NCI-H226 (cell line): ENCODE measurements at regions not wholly inside any gene's neighbourhood (a gene's known extent, or its start where the extent isn't known, plus 50 kb on each side); places are given as distances from the start of the nearest gene placed in this dataset.

Experiments
- DNase-seq: peaks from one replicate; pipeline ENCODE4 v3.0.0-alpha.2; 2015

GRCh38 chr2:137729305-137729704, 235.0 kb upstream of the HNMT start:
- DNase-seq: no peak

DNA sequence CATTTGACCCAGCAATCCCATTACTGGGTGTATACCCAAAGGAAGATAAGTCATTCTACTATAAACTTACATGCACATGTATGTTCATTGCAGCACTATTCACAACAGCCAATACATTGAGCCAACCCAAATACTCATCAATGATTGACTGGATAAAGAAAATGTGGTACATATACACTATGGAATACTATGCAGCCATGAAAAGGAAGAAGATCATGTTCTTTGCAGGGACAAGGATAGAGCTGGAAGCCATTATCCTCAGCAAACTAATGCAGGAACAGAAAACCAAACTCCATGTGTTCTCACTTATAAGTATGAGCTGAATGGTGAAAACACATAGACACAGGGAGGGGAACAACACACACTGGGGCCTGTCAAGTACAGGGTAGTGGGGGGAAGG, 226.7 kb upstream of the HNMT start:
- no peak for DNase-seq

DNA sequence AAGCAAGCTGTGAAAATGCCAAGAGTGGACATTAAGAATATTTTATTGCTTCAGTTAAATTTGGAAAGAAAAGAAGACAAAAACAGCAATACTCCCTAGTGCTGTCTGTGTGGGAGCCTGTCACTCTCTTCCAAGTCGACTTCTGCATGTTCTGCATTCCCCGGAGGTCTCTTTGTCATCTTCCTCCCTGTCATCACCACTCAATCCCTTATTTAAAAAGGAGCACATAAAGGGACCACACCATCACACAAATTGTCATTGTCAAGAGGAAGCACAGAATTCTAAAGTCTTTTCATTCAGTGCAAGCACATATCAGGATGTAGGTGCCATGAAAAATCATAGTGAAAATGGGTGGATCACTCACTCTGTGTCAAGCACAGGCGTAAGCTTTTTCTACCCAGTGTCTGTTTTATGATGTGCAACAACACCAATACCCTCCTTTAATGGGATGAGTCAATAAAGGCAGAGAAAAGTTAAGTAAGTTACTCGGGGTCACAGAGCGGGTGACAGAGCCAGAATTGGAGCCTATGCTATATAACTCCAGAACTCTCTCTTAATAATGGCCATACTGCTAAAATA, 222.4 kb upstream of the HNMT start:
- no peak for DNase-seq

DNA sequence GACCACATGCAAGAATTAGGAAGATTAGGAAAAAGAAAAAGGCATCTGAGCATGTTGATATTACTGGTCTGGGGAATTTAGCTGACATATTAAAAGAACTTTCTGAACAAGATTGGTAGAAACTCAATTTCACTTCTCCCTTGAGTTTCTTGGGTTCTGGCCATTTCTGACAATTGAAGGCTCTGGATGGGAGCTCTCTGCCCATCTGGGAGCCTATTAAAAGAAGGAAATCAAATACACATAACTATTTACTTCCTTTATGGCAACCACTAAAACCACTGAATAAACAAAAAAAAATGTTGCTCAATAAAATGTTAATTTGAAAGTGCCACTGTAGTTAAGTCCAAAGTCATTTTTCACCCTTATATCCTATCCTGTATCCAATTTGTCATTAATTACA, 216.8 kb upstream of the HNMT start:
- DNase-seq: no peak

DNA sequence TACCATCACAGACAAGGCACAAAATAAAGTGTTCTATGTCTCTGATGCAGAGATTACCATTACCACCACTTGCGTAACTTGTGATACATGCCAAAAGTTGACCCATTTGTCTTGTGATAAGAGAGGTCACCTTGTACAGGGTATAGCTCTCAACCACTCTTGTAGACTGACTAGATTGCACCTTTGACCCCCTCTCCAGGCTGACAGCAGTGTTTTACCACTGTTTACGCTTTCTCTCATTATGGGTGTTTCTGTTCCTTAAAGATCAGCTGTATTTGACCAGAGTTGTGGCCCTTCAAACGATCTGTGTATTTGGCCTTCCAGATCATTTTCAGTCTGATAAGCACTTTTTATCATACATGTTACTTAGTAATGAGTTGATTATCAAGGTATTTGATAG, 215.7 kb upstream of the HNMT start:
- no peak for DNase-seq

GRCh38 chr2:137764646-137765045, 199.6 kb upstream of the HNMT start:
- DNase-seq: no peak

DNA sequence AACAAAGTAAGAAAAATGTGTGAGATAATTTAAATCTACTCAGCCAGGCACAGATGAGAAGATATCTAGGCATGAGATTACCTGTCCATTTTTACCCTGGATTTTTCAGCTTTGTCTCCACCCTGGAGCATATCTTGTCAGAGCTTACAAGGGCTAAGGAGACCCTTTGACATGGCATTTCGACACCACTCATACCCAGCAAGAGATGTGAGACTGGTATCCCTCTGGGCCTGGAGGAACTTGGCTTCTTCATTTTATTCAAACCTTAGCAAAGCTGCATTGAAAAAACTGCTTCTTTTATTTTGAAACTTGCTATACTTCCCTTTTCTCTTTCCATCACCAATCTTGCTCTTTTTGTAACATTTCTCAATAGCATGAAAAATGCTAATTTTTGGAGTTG, 194.9 kb upstream of the HNMT start:
- DNase-seq: no peak

- no peak for DNase-seq
Observed at GRCh38 chr2:137770166-137770565, 194.1 kb upstream of the HNMT start.

GRCh38 chr2:137771064-137771463, 193.2 kb upstream of the HNMT start:
- no peak for DNase-seq

GRCh38 chr2:137772451-137772850, 191.8 kb upstream of the HNMT start:
- DNase-seq: no peak

DNA sequence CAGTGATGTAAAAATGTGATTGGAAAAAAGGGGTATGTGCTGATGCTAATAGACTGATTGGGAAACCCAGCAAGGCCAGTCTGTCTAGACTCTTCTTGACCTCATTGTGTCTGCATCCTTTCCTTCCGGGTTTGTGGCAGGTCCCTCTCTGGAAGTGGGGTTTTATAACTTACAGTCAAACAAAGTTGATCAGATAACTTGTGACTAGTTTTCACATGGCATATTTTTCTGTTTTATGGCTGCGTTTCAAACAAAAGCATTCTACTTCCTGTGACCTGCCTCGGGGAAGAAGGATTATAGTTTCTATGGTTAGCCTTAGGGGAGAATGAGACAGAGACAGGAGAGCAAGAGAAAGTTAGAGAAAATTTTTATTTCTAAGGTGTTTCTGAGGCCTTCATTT, 188.7 kb upstream of the HNMT start:
- no peak for DNase-seq

GRCh38 chr2:137776697-137777096, 187.6 kb upstream of the HNMT start:
- DNase-seq: no peak

GRCh38 chr2:137797641-137798040, 166.6 kb upstream of the HNMT start:
- DNase-seq: no peak

DNA sequence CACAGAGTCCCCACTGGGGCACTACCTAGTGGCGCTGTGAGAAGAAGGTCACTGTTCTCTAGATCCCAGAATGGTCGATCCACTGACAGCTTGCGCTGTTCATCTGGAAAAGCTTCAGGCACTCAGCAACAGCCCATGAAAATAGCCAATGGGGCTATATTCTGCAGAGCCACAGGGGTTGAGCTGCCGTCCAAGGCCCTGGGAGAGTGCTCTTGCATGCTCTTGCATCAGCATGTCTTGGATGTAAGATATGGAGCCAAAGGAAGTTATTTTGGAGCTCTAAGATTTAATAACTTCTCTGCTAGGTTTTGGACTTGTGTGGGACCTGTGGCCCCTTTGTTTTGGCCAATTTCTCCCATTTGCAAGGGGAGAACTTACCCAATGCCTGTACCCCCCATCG, 164.7 kb upstream of the HNMT start:
- no peak for DNase-seq

GRCh38 chr2:137800386-137800785, 163.9 kb upstream of the HNMT start:
- DNase-seq: no peak

DNA sequence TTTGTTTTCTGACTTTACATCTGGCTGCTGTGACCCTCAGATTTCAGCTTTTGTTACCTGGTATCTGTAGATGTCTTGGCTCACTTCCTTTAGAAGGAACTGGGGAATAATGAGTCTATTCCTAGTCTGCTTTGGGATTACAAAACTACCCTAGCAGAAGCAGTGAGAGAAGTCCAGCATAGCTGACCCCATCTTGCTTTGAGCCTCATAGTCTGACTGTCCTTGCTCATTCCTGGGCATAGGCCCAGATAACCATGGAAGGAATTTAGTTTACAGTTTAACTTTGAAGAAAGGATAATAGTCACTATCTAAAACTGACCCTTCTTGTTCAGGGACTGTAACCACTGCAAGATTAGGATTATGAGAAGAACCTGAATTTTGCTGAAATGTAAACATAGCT, 163.0 kb upstream of the HNMT start:
- no peak for DNase-seq

GRCh38 chr2:137802038-137802437, 162.2 kb upstream of the HNMT start:
- DNase-seq: no peak

DNA sequence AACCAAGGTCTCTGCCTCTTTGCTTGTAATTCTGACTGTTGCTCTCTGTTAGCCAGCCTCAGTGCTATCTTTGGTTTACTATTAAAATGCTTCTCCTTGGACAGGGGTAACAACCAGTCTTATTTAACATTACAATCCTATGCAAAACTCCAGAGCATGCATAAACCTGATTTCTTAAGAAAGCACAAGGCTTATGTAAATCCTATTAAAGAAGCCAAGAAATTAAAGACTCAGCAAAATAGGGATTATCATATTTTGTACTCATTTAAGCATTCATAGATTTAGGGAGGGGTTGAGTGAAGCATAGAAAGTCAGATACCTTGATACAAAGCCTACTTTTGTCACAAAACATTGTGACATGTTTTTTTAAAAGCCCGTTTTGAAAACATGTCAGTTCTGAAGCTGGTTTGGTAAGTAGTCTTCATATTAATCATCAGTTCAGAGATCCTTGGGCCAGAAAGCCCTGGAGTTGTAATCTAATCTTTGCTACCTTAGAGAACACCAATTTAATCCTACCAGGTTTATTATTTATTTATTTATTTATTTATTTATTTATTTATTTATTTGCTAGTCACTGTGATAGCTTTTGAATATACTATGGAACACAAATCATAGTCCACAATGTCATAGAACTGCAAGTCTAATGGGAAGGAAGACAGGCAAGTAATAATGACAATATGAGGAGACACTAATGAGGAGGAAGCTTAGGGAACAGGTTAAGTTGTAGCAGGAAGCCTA, 158.0 kb upstream of the HNMT start:
- no peak for DNase-seq

DNA sequence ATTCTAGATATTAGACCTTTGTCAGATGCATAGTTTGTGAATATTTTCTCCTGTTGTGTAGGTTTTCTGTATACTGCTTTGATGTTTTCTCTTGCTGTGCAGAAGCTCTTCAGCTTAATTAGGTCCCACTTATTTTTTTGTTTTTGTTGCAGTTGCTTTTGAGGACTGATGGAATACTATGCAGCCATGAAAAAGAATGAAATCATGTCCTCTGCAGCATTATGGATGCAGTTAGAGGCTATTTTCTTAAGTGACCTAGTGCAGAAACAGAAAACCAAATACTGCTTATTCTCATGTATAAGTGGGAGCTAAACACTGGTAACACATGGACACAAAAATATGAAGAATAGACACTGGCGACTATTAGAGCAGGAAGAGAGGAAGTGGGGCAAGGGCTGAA, 155.0 kb upstream of the HNMT start:
- DNase-seq: no peak

DNA sequence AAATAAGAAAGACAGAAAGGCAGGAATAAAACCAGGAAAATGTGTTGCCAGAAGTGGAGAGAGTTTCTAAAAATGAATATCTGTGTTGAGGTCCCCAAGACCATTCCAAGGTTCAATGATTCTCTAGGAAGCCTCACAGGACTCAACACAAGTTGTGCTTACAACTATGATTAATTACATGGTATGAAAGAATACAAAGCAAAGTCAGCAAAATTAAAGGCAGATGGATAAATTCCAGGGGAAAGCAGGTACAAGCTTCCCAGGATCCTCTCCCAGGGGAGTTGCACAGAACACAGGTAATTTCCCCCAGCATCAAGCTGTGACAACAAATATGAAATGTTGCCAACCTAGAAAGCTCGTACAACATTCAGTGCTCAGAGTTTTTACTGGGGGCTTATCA, 154.4 kb upstream of the HNMT start:
- no peak for DNase-seq

DNA sequence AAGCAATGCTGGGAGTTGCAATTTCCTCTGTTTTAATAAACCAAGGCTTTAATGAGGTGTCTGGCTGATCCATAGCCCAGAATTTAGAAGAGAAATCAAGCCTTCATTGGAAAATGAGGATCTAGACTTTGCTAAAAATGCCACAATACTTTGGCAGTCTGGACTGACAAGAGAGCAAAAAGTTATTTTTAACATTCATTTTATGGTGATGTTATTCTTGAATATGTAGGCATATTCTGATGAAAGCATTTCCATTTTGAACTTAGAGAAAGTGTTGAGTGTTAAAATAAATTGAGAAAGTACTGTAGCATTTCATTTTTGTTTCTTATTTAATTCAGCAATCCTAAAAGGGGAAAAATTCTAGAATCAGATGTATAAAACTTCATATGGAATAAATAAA, 151.8 kb upstream of the HNMT start:
- no peak for DNase-seq

GRCh38 chr2:137813176-137813575, 151.1 kb upstream of the HNMT start:
- DNase-seq: no peak

DNA sequence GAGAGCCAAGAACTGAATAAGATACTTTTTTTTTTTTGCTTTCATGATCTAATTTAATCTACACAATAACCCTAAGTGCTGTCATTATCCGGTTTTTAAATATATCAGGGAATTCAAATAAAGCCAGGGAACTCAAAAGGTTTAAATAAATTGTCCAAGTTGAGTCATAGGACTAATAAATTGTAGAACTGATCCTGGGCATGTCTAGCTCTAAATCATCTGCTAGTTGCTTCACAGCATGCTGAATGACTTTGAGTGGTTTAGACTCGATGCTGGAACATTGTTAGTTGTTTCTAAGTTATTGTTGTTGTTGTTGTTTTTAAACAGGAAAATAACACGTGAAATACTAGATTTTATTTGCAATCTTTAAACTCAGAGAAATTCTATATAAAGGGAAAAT, 147.2 kb upstream of the HNMT start:
- no peak for DNase-seq

DNA sequence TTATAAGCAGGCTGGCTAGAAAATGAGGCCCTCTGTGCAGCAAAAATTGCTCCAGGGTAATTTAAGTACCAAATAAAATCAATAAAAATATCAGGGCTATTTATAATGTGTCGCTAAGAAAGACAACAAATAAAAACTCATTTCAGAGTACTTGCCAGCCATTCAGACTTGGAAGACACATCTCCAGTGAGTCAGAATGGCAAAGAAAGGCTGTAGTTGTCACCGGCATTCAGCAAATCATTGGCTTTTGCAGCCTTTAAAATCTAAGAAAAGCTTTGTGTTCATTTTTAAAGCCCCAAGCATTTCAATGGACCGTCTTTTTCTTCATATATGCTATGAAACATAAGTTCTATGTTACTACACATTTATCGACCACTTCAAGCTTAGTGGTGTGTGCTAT, 141.1 kb upstream of the HNMT start:
- no peak for DNase-seq

DNA sequence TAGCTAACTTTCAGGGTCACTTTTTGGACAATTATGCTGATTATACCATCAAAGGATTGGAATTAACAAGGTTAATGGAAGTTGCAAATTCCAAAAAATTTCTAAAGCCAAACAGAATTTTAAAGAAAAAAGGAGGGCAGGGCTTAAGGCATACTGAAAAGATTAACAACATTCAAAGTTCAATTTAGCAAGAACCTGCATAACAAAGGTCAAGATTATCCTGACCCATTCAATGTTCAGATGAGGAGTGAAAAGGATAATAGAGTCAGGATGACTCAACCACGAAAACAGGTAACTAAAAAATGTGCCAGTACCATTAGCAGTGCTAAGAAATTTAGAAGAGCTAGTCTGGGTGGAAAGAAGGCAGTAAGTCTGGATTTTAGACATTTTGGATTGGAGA, 139.8 kb upstream of the HNMT start:
- DNase-seq: no peak
